Effector memory CD8-positive, alpha-beta T cell (primary cell): ENCODE measurements at regions not wholly inside any gene's neighbourhood (a gene's known extent, or its start where the extent isn't known, plus 50 kb on each side); places are given as distances from the start of the nearest gene placed in this dataset.
"Not testable (repeated sequence)": the region's sequence is repeated elsewhere in the genome, so short reads cannot be mapped to it uniquely, and the experiment has no call there.

Source experiments
- ATAC-seq: fragments of 150-1000 bp; cut with Tn5 transposase; replicated peaks from 2 replicates; pipeline ENCODE4 v1.10.0; 2021; ENCODE audit warnings: mild to moderate bottlenecking, moderate library complexity
- DNase-seq, 3 experiments: peaks; one replicate each; pipeline ENCODE4 v3.0.0; 2021
- H3K27ac Mint-ChIP-seq, 2 donors: one replicate each; pipeline ENCODE4 v1.8.0; 2022; ENCODE audit warnings: mild to moderate bottlenecking in 2 of 2, mixed read lengths in 2 of 2, moderate library complexity in 2 of 2
- H3K27me3 Mint-ChIP-seq, 2 donors: one replicate each; pipeline ENCODE4 v1.8.0; 2022; ENCODE audit warnings: mixed read lengths in 2 of 2
- H3K36me3 Mint-ChIP-seq: one replicate; pipeline ENCODE4 v1.8.0; 2022; ENCODE audit warnings: mild to moderate bottlenecking, moderate library complexity, mixed read lengths; ENCODE audit not compliant: insufficient read depth
- H3K4me1 Mint-ChIP-seq, 2 donors: one replicate each; pipeline ENCODE4 v1.8.0; 2022; ENCODE audit warnings: low read depth in 2 of 2, mixed read lengths in 2 of 2
- H3K4me3 Mint-ChIP-seq, 2 donors: one replicate each; pipeline ENCODE4 v1.8.0; 2022; ENCODE audit warnings: mild to moderate bottlenecking in 2 of 2, mixed read lengths in 2 of 2, moderate library complexity in 2 of 2
- H3K9me3 Mint-ChIP-seq, 2 donors: one replicate each; pipeline ENCODE4 v1.8.0; 2022; ENCODE audit warnings: mixed read lengths in 2 of 2

DNA sequence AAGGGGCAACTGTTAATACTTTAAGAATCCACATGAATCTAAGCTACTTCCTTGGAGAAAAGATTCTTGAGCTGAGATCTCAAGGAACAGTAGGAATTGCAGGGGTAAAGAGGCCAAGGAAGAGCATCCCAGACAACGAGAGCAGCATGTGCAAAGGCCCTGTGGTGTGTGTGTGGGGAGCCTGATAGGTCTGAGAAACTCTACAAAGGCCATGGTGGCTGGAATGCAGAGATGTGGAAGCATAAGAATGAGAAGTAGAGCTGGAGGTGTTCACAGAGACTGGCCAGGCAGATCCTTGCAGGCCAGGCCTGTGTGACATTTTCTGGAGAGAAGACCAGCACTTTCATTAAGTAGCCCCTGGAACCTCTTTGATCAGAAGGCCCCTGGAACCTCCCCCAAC is 105.8 kb upstream of the GRK3 start:
- Mint-ChIP-seq H3K27ac (peak overlapping the region in 1 of 2 donors; percentile 75), H3K36me3 (peaks cover 42% of the 10 kb centered on the region), H3K4me1 (peaks cover 12 to 19% of the 10 kb centered on the region in 2 donors)
- H3K27me3 Mint-ChIP-seq, DNase-seq, H3K4me3 Mint-ChIP-seq, H3K9me3 Mint-ChIP-seq, ATAC-seq: not testable (repeated sequence)

DNA sequence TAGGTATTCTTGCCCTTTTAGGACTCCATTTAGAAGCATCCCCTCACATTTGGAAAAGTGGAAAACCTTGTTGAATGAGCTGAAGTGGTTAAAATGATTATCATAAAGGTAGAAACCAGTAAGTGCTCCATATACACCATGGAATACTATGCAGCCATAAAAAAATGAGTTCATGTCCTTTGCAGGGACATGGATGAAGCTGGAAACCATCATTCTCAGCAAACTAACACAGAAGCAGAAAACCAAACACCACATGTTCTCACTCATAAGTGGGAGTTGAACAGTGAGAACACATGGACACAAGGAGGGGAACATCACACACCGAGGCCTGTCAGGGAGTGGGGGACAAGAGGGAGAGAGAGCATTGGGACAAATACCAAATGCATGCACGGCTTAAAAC is 103.8 kb upstream of the GRK3 start:
- peaks cover 35% of the 10 kb centered on the region for H3K36me3 Mint-ChIP-seq

DNA sequence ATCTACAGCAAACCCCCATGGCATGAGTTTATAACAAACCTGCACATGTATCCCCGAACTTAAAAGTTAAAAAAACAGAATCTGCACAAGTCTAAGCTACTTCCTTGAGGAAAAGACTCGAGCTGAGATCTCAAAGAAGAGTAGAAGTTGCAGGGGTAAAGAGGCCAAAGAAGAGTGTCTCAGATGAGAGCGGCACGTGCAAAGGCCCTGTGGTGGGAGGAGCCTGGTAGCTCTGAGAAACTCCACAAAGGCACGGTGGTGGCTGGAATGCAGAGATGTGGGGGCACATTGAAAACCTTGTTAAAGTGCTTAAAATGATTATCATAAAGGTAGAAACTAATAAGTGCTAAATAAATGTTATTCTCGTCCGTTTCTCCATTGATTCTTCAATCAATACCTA is 103.2 kb upstream of the GRK3 start:
- ATAC-seq: no peak
- H3K36me3 Mint-ChIP-seq: peaks cover 37% of the 10 kb centered on the region
- no peak overlapping the region for H3K4me3 Mint-ChIP-seq
- peaks cover 8 to 13% of the 10 kb centered on the region in 2 donors for H3K4me1 Mint-ChIP-seq
- H3K27me3 Mint-ChIP-seq: no peaks in the 10 kb centered on the region
- no peaks in the 10 kb centered on the region for H3K9me3 Mint-ChIP-seq
- no peak for DNase-seq
- H3K27ac Mint-ChIP-seq: no peak overlapping the region

More for the DNA sequence above, 103.8 kb upstream of the GRK3 start:
- not testable (repeated sequence) for ATAC-seq, H3K9me3 Mint-ChIP-seq, H3K27ac Mint-ChIP-seq, H3K27me3 Mint-ChIP-seq, H3K4me3 Mint-ChIP-seq, DNase-seq
- peaks cover 8 to 14% of the 10 kb centered on the region in 2 donors for H3K4me1 Mint-ChIP-seq

DNA sequence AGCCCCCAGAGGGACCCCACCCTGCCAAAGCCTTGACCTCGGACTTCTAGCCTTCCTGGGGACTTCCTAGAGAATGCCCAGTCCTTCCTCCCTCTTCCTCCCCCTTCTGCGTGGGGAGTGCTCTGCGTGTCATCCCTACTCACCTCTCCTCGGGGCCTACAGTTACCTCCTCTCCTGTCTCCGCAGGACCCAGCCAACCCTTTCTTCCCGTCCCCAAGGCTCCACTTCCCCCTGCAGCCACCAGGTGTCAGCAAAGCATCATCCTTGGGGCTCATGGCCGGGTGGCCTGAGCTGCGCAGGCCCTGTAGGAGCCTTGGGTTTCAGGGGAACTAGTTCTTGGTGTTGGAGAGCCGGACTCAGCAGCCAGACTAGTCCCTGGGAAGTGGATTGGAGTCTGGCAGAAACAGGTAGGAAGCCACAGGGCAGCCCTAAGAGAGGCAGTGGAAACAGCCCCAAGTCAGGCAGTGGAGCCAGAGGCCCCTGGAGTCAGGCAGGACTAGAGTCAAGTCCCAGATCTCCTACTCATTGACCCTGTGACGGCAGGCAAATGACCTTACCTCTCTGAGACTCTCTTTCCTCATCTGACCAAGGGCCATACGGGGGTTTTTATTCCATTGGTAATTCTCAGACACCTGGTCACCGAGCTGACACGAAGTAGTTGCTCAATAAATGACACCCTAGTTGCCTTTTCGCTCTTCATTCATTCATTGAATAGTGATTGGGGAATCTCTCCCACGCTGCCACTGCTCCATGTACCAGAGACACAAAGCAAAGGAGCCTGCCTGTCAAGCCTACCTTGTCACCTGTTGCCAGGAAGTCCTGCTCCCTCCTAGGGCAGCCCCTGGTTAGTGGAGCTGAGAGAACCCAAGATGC is 101.8 kb upstream of the GRK3 start:
- ATAC-seq: peak; percentile 85
- not testable (repeated sequence) for H3K4me1 Mint-ChIP-seq, H3K9me3 Mint-ChIP-seq, H3K27me3 Mint-ChIP-seq, H3K4me3 Mint-ChIP-seq
- Mint-ChIP-seq H3K36me3 (peaks cover 37% of the 10 kb centered on the region), H3K27ac (peak overlapping the region in 1 of 2 donors; percentile 4)
- DNase-seq: peak; percentile 63 to 72 (median 64)

DNA sequence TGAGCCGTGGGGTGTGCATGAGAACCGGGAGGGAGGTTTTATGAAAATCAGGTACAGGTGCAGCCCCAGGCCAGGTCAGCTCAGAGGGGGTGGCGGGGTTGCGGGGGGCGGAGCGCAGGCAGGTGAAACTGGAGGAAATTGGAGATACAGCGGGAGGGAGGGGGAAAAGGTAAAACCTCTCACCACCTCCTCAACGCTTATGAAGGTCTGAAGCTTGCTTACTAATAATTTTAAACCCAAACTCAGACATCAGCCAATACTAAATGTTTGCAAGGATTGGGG is 101.2 kb upstream of the GRK3 start:
- H3K4me1 Mint-ChIP-seq, H3K9me3 Mint-ChIP-seq, DNase-seq, H3K4me3 Mint-ChIP-seq, H3K27me3 Mint-ChIP-seq, ATAC-seq: not testable (repeated sequence)
- Mint-ChIP-seq H3K36me3 (peaks cover 37% of the 10 kb centered on the region), H3K27ac (peak overlapping the region in 1 of 2 donors; percentile 4)

DNA sequence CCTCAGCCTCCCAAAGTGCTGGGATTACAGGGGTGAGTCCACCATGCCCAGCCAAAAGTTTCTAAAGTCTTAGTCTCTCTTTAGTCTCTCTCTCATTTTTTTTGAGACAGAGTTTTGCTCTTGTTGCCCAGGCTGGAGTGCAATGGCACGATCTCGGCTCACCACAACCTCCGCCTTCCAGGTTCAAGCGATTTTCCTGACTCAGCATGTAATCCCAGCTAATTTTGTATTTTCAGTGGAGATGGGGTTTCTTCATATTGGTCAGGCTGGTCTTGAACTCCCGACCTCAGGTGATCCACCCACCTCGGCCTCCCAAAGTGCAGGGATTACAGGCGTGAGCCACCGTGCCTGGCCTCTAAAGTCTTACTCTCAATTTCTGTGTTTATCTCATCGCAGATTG is 100.1 kb upstream of the GRK3 start:
- H3K36me3 Mint-ChIP-seq: peaks cover 32% of the 10 kb centered on the region
- not testable (repeated sequence) for DNase-seq, H3K4me3 Mint-ChIP-seq, H3K4me1 Mint-ChIP-seq, H3K9me3 Mint-ChIP-seq, H3K27ac Mint-ChIP-seq, H3K27me3 Mint-ChIP-seq, ATAC-seq

DNA sequence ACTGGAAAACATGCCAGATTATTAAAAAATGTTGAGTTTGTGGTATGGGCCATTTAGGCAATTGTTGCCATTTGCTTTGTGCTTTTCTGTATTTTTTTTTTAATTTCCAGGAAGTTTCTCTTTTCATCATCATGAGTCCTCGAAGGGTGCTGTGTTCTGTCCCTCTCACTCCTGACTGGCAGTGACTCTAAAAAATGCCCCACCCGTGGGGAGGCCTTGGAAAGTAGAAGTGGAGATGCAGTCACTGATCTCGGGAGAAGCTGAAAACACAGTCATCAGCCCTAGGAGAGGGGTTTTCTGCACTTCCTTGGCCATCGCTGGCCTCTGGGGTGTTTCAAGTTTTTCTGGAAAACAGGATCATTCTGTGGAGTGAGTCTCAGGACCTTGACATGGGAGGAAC is 98.5 kb upstream of the GRK3 start:
- ATAC-seq (no peak), DNase-seq (no peak)
- Mint-ChIP-seq H3K4me3 (no peak overlapping the region), H3K4me1 (peaks cover 3 to 7% of the 10 kb centered on the region in 2 donors), H3K27me3 (no peaks in the 10 kb centered on the region), H3K27ac (no peak overlapping the region), H3K36me3 (peaks cover 22% of the 10 kb centered on the region), H3K9me3 (no peaks in the 10 kb centered on the region)

DNA sequence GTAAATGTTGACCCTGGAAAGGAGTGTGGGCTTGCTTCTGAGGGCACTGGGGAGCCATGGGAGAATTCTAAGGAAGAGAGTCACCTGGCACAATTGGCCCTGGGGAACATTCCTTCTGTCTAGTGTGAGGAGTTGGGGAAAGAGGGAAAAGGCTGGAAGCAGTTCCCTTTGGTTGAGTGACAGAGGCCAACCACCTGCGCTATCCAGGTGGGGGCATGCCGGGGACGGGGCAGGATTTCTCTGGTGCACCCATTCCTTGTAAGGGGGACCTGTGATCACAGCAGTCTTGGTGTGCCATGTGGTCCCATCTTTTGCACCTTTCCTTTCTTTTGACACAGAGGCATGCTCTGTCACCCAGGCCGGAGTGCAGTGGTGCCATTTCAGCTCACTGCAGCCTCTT is 92.1 kb upstream of the GRK3 start:
- Mint-ChIP-seq H3K4me1 (peaks cover 0 to 3% of the 10 kb centered on the region in 2 donors), H3K4me3 (no peak overlapping the region), H3K27me3 (peaks cover 0 to 17% of the 10 kb centered on the region in 2 donors), H3K27ac (peak overlapping the region in 1 of 2 donors; percentile 57), H3K36me3 (peaks cover 4% of the 10 kb centered on the region), H3K9me3 (no peaks in the 10 kb centered on the region)
- DNase-seq (no peak), ATAC-seq (no peak)

DNA sequence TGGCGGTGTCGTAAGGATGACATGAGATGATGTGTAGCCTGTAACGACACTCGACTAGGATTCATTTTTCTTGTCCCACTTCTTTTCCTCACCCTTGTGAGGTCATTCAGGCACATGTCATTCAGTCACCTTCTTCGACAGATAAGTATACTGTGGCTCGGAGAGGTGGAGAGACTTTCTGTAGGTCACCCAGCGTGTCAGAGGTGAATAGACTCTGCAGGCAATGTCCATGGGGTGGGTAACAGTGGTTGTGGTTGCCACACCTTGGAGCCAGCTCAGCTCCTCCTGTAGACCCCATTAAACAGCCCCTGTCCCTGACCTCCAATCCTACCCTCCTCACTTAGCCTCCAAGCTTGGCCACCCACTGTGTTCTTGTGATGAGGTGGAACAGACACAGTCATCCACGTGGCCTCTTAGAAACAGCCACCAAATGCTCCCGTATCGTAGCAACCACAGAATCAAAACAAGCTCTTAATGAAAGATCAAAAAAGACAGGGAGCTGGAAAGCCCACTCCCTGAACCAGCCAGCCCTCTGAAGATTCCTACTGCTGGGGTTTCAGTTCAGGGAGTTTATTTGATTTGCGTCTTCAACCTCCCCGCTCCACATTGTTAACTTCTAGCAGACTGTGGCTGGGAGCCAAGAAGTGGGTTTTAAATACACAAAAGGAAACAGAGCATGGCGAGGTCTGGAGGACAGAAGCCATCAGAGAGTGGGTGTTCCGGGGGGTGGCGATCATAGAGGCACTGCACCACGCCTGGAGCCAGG is 89.0 kb upstream of the GRK3 start:
- DNase-seq: no peak
- peaks cover 0 to 3% of the 10 kb centered on the region in 2 donors for H3K4me1 Mint-ChIP-seq
- H3K27me3 Mint-ChIP-seq: peaks cover 0 to 17% of the 10 kb centered on the region in 2 donors
- no peak for ATAC-seq
- H3K9me3 Mint-ChIP-seq: peaks cover 0 to 2% of the 10 kb centered on the region in 2 donors
- peaks cover 1% of the 10 kb centered on the region for H3K36me3 Mint-ChIP-seq
- peak overlapping the region in 1 of 2 donors; percentile 35 for H3K27ac Mint-ChIP-seq
- H3K4me3 Mint-ChIP-seq: no peak overlapping the region

DNA sequence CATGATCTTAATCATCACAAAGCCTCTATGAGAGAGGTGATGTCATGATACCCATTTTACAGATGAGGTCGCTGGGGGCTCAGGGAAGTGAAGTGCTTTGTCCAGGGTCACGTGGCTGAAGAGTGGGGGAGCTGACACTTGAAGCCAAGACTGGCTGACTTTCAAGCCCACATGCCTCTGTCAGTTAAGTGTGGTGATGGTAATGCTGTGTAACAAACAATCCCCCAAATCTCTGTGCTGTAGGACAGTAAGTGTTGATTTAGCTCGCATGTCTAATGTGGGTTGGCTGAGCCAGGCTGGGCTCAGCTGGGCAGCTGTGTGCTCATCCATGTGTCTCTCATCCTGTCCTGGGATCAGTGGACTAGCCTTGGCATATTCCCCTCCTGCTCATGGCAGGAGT is 87.1 kb upstream of the GRK3 start:
- no peak for DNase-seq
- no peaks in the 10 kb centered on the region for H3K36me3 Mint-ChIP-seq
- H3K27ac Mint-ChIP-seq: no peak overlapping the region
- peaks cover 0 to 4% of the 10 kb centered on the region in 2 donors for H3K4me1 Mint-ChIP-seq
- ATAC-seq: no peak
- no peak overlapping the region for H3K4me3 Mint-ChIP-seq
- peaks cover 0 to 2% of the 10 kb centered on the region in 2 donors for H3K9me3 Mint-ChIP-seq
- H3K27me3 Mint-ChIP-seq: peaks cover 0 to 9% of the 10 kb centered on the region in 2 donors

DNA sequence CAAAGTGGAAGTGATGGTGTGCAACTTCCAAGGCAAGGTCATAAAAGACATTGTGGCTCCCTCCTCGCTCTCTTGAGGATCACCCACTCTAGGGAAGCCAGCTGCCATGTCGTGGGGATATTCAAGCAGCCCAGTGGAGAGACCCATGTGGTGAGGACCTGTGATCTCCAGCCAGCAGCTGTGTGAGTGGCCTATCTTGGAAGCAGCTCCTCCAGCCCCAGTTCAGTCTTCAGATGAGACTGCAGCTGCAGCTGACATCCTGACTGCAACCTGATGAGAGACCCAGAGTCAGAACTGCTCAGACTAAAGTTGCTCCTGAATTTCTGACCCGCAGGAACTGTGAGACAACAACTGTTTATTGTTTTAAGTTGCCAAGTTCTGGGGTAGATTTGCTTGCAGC is 86.4 kb upstream of the GRK3 start:
- H3K9me3 Mint-ChIP-seq: peaks cover 0 to 2% of the 10 kb centered on the region in 2 donors
- no peak overlapping the region for H3K4me3 Mint-ChIP-seq
- H3K27ac Mint-ChIP-seq: no peak overlapping the region
- no peaks in the 10 kb centered on the region for H3K36me3 Mint-ChIP-seq
- DNase-seq (no peak), ATAC-seq (no peak)
- H3K27me3 Mint-ChIP-seq: peaks cover 0 to 9% of the 10 kb centered on the region in 2 donors
- H3K4me1 Mint-ChIP-seq: peaks cover 0 to 5% of the 10 kb centered on the region in 2 donors

DNA sequence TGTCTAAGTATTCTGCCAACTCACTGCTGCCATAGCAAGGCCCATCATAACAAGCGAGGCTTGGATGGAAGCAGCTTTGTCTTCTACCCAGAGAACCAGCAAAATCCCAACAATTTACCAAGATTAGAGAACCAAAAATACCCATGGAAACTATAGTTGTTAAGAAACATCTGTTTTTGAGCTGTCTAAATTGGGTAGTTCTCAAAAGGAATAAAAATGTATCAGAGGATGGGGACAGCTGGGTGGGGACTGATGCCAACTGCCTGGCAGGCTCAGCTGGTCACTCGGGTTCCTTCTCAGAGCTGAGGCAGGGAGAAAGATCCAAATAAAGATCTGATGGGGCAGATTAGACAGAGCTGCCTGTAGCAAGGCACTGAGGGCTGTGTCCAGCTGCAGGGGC is 85.9 kb upstream of the GRK3 start:
- DNase-seq (no peak), ATAC-seq (no peak)
- Mint-ChIP-seq H3K4me1 (peaks cover 0 to 5% of the 10 kb centered on the region in 2 donors), H3K4me3 (no peak overlapping the region), H3K9me3 (peaks cover 0 to 2% of the 10 kb centered on the region in 2 donors), H3K27ac (no peak overlapping the region), H3K36me3 (no peaks in the 10 kb centered on the region), H3K27me3 (peaks cover 0 to 9% of the 10 kb centered on the region in 2 donors)

DNA sequence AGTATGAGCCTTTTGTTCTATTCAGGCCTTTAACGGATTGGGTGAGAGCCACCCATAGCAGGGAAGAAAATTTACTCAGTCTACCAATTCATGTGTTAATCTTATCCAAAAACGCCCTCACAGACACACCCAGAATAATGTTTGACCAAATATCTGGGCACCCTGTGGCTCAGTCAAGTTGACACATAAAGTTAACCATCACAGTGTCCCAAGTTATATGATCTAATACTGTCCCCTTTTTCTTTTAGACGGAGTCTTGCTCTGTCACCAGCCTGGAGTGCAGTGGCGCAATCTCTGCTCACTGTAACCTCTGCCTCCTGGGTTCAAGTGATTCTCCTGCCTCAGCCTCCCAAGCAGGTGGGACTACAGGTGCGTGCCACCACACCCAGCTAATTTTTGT is 83.6 kb upstream of the GRK3 start:
- not testable (repeated sequence) for H3K36me3 Mint-ChIP-seq, H3K27ac Mint-ChIP-seq, H3K9me3 Mint-ChIP-seq, H3K4me3 Mint-ChIP-seq, ATAC-seq, H3K4me1 Mint-ChIP-seq, H3K27me3 Mint-ChIP-seq, DNase-seq
